GM20431 (cell line): ENCODE measurements at regions not wholly inside any gene's neighbourhood (a gene's known extent, or its start where the extent isn't known, plus 50 kb on each side); places are given as distances from the start of the nearest gene placed in this dataset.
"Not testable (repeated sequence)": the region's sequence is repeated elsewhere in the genome, so short reads cannot be mapped to it uniquely, and the experiment has no call there.

ENCODE experiments used
- in situ Hi-C: fragments of 300-500 bp; cut with MseI, MboI; formaldehyde crosslinking; loops from one replicate; pipeline ENCODE4 v1.15.0; 2020; ENCODE audit warnings: low sequenced_read_pairs; ENCODE audit not compliant: unreplicated experiment

GRCh38 chr12:83805873-83806272 is 1106.7 kb downstream of the SLC6A15 start:
- in situ Hi-C loops, result loop anchor here (25.0 kb wide), 1 partner anchor 794 kb away; no protein-coding TSS in a partner anchor

- in situ Hi-C loops, result loop anchor here (25.0 kb wide), 1 partner anchor 793 kb away; no protein-coding TSS in a partner anchor
These were observed 1107.3 kb downstream of the SLC6A15 start for GRCh38 chr12:83805156-83805772.

GRCh38 chr12:83801972-83802371 is 1110.6 kb downstream of the SLC6A15 start:
- in situ Hi-C loops, result loop anchor here (25.0 kb wide), 1 partner anchor 790 kb away; no protein-coding TSS in a partner anchor

GRCh38 chr12:83800022-83800421 is 1112.6 kb downstream of the SLC6A15 start:
- in situ Hi-C loops, result loop anchor here (25.0 kb wide), 1 partner anchor 788 kb away; no protein-coding TSS in a partner anchor

GRCh38 chr12:83796531-83796930 is 1109.8 kb downstream of the TMTC2 start:
- in situ Hi-C loops, result no loop called here

- in situ Hi-C loops, result no loop called here
These were observed 1106.9 kb downstream of the TMTC2 start for GRCh38 chr12:83793616-83794015.

- in situ Hi-C loops, result no loop called here
These were observed 1097.7 kb downstream of the TMTC2 start for GRCh38 chr12:83784298-83784890.

GRCh38 chr12:83779526-83779925 is 1092.8 kb downstream of the TMTC2 start:
- in situ Hi-C loops, result no loop called here

GRCh38 chr12:83769151-83769550 is 1082.4 kb downstream of the TMTC2 start:
- in situ Hi-C loops, result no loop called here

- in situ Hi-C loops, result no loop called here
These were observed 1081.0 kb downstream of the TMTC2 start for GRCh38 chr12:83767723-83768122.

GRCh38 chr12:83763425-83763824 is 1076.7 kb downstream of the TMTC2 start:
- in situ Hi-C loops, result no loop called here

GRCh38 chr12:83759906-83760305 is 1073.2 kb downstream of the TMTC2 start:
- in situ Hi-C loops, result no loop called here

GRCh38 chr12:83758888-83759631 is 1072.4 kb downstream of the TMTC2 start:
- in situ Hi-C loops, result no loop called here

GRCh38 chr12:83753904-83754303 is 1067.2 kb downstream of the TMTC2 start:
- in situ Hi-C loops, result no loop called here

- in situ Hi-C loops, result no loop called here
These were observed 1066.5 kb downstream of the TMTC2 start for GRCh38 chr12:83753205-83753604.

- in situ Hi-C loops, result no loop called here
These were observed 1052.9 kb downstream of the TMTC2 start for GRCh38 chr12:83739607-83740006.

- in situ Hi-C loops, result no loop called here
These were observed 1024.1 kb downstream of the TMTC2 start for GRCh38 chr12:83710851-83711250.

- in situ Hi-C loops, result no loop called here
These were observed 1023.2 kb downstream of the TMTC2 start for GRCh38 chr12:83709899-83710298.

GRCh38 chr12:83700838-83701237 is 1014.1 kb downstream of the TMTC2 start:
- in situ Hi-C loops, result no loop called here

GRCh38 chr12:83696311-83696710 is 1009.6 kb downstream of the TMTC2 start:
- in situ Hi-C loops, result not testable (repeated sequence)

GRCh38 chr12:83691730-83692129 is 1005.0 kb downstream of the TMTC2 start:
- in situ Hi-C loops, result no loop called here
